ENCODE measurements at regions not wholly inside any gene's neighbourhood (a gene's known extent, or its start where the extent isn't known, plus 50 kb on each side); places are given as distances from the start of the nearest gene placed in this dataset.
"Not testable (repeated sequence)": the region's sequence is repeated elsewhere in the genome, so short reads cannot be mapped to it uniquely, and the experiment has no call there.

DNA sequence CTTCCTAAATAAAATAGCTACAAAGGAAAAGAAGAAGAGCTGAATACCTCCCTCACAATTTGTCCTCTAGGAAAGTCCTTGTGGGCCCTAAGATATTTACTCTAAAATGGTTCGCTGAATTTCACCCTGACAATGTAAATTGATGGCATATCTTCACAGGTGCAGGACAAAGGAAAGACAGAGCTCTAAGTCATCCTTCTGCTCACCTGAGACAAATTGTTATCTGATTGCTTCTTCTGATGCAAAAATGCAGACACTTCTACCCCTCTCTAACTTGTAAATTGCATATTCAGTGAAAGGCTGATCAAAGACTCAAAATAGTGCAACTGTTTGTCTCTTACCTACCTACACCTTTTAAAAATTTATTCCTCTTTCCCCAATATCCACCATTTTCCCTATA lies 747.2 kb upstream of the PRR20A start:
- no peak for FAIRE-seq
- no peak for DNase-seq (ENCODE audit: insufficient read length, low spot score)
- no peak for TF ChIP-seq POLR2AphosphoS5 (IDR thresholded peaks at IDR 0.05; ENCODE audit: low read depth, low read length)
- no peak for TF ChIP-seq PAX5 (IDR thresholded peaks at IDR 0.05; ENCODE audit: insufficient read depth, low read length, severe bottlenecking)
- no peak for TF ChIP-seq SPI1 (IDR thresholded peaks at IDR 0.05; ENCODE audit: low read depth, low read length)
- no peak for TF ChIP-seq POLR2A (IDR thresholded peaks at IDR 0.05; ENCODE audit: low read depth, low read length)
- no peak for TF ChIP-seq TAF1 (IDR thresholded peaks at IDR 0.05; ENCODE audit: low read depth, low read length)
- TF ChIP-seq POU2F2 (IDR thresholded peaks at IDR 0.05; ENCODE audit: low read depth, low read length), result no peak

DNA sequence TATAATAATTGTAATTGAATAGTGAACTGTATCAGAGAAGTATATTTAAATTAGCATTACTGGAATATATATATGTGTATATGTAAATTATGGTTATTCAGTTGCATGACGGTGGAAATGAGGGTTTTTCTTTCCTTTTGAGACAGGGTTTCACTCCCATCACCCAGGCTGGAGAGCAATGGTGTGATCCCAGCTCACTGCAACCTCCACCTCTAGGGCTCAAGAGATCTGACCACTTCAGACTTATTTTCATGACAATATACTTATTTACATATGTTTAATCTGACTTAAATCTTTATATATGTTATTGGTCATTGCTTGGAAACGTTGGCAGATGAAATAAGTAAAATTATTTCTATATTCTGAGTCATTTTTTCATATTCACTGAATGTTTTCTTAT lies 744.4 kb upstream of the PRR20A start:
- DNase-seq (ENCODE audit: insufficient read length, low spot score) (no peak), FAIRE-seq (no peak)
- TF ChIP-seq PAX5 (IDR thresholded peaks at IDR 0.05; ENCODE audit: insufficient read depth, low read length, severe bottlenecking) (no peak), POLR2A (IDR thresholded peaks at IDR 0.05; ENCODE audit: low read depth, low read length) (no peak), TAF1 (IDR thresholded peaks at IDR 0.05; ENCODE audit: low read depth, low read length) (no peak), POU2F2 (IDR thresholded peaks at IDR 0.05; ENCODE audit: low read depth, low read length) (no peak), POLR2AphosphoS5 (IDR thresholded peaks at IDR 0.05; ENCODE audit: low read depth, low read length) (no peak), SPI1 (IDR thresholded peaks at IDR 0.05; ENCODE audit: low read depth, low read length) (no peak)

DNA sequence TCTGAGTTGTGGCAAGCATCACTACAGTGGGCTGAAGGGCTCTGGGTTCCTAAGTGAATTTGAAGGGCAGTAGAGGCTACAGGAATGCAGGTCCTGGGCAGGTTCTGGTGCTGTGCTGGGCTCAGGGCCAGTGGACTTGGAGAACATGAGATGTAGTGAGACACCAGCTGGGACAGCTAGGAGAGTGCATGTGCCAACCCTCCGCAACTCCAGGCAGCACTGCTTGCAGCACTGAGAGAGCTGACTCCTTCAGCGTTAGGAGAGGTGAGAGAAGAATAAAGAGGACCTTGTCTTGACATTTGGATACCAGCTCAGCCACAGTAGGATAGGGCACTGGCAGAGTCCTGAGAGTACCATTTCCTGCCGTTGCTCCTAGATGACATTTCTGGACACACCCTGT lies 739.9 kb upstream of the PRR20A start:
- FAIRE-seq, result no peak
- DNase-seq (ENCODE audit: insufficient read length, low spot score), result no peak
- no peak for TF ChIP-seq PAX5 (IDR thresholded peaks at IDR 0.05; ENCODE audit: insufficient read depth, low read length, severe bottlenecking)
- TF ChIP-seq TAF1 (IDR thresholded peaks at IDR 0.05; ENCODE audit: low read depth, low read length), result no peak
- no peak for TF ChIP-seq SPI1 (IDR thresholded peaks at IDR 0.05; ENCODE audit: low read depth, low read length)
- no peak for TF ChIP-seq POLR2A (IDR thresholded peaks at IDR 0.05; ENCODE audit: low read depth, low read length)
- TF ChIP-seq POU2F2 (IDR thresholded peaks at IDR 0.05; ENCODE audit: low read depth, low read length), result no peak

DNA sequence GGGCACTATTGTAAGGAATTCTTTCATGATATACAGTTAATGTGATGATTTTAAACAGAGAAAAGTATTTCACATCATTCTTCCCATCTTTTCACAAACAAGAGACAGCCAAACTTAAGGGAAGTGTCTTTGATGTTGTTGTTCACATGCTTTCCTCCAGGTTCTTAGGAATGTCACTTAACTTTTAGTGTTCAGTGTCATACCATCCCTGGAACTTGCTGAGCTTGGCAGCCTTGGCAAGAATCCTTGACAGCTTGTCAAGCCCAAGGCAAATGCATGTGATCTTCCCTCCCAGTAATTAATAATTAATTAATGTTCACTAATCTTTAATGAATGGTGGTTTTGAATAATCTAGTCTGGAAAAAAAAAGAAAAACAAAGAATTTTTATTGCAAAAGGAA lies 727.9 kb upstream of the PRR20A start:
- TF ChIP-seq PAX5 (IDR thresholded peaks at IDR 0.05; ENCODE audit: insufficient read depth, low read length, severe bottlenecking) (no peak), SPI1 (IDR thresholded peaks at IDR 0.05; ENCODE audit: low read depth, low read length) (no peak), POLR2A (IDR thresholded peaks at IDR 0.05; ENCODE audit: low read depth, low read length) (no peak), POU2F2 (IDR thresholded peaks at IDR 0.05; ENCODE audit: low read depth, low read length) (no peak), TAF1 (IDR thresholded peaks at IDR 0.05; ENCODE audit: low read depth, low read length) (no peak)
- no peak for FAIRE-seq
- DNase-seq (ENCODE audit: insufficient read length, low spot score), result no peak

DNA sequence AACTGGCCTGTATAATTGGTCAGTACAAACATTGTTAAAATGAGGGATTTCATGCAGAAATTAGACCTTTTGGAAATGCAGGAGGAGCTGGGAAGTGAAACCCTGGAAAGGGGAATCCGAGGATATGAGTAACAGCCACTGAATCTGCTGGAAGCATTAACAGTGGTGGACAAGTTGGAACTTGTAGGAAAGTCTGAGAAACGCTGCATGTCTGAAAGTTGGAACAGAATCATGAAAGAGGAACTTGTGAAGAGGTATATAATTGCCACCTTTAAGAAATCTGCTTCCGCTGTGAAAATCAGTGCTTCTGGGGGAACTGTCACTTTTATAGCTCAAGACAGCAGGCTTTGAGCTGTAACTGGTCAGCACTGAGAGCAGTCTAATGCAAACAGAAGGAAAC lies 716.5 kb upstream of the PRR20A start:
- TF ChIP-seq POLR2AphosphoS5 (IDR thresholded peaks at IDR 0.05; ENCODE audit: low read depth, low read length) (no peak), SPI1 (IDR thresholded peaks at IDR 0.05; ENCODE audit: low read depth, low read length) (no peak)
- no peak for DNase-seq (ENCODE audit: insufficient read length, low spot score)
- FAIRE-seq, result no peak

DNA sequence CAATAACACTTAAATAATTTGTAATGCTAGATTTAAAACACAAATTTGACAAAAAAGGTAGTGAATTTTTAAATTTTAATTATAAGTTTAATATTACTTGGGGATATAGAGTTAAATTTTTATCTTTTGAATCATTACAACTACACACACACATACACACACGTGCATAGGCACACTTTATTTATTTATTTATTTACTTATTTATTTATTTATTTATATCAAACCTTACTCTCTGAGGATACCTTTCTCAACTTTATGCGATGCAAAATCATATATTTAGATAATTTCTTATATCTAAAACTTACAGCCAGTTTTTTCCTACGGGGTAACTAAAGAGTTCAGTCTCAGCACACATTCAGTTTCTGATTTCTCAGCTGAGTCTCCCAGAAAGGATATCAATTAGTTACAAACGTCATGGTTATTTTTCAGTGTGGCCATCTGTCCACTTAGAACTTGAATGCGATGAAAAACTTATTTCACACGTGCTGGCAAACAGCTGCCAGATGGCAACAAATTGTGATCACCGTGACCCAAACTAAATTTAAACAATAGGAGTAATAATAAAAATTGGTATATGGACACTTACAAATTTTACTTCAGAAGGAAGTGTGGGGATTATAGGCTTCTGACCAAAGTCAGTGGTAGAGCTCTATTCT lies 683.1 kb upstream of the PRR20A start:
- FAIRE-seq (no peak), DNase-seq (ENCODE audit: insufficient read length, low spot score) (no peak)
- no peak for TF ChIP-seq POU2F2 (IDR thresholded peaks at IDR 0.05; ENCODE audit: low read depth, low read length)
- TF ChIP-seq TAF1 (IDR thresholded peaks at IDR 0.05; ENCODE audit: low read depth, low read length), result no peak
- TF ChIP-seq POLR2A (IDR thresholded peaks at IDR 0.05; ENCODE audit: low read depth, low read length), result no peak
- no peak for TF ChIP-seq PAX5 (IDR thresholded peaks at IDR 0.05; ENCODE audit: insufficient read depth, low read length, severe bottlenecking)
- no peak for TF ChIP-seq POLR2AphosphoS5 (IDR thresholded peaks at IDR 0.05; ENCODE audit: low read depth, low read length)
- no peak for TF ChIP-seq SPI1 (IDR thresholded peaks at IDR 0.05; ENCODE audit: low read depth, low read length)

DNA sequence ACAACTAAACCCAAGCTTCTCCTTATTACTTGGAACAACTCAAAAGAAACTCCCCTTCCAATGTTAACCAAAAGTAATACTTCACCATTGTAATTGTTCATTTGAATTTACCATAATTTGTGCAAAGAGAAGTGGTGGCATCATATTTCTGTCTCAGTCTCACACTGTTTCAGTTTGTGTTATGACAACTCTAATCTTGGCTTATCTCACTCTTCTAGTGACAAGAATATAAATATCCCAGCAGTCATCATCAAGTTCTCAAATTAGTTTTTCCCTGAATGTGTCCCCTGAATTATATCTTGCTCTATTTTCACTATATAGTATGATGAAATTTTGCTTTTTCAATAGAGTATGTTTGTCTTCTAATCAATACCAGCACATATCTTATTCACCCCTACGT lies 681.4 kb upstream of the PRR20A start:
- FAIRE-seq, result no peak
- no peak for TF ChIP-seq POLR2A (IDR thresholded peaks at IDR 0.05; ENCODE audit: low read depth, low read length)
- no peak for TF ChIP-seq TAF1 (IDR thresholded peaks at IDR 0.05; ENCODE audit: low read depth, low read length)
- TF ChIP-seq SPI1 (IDR thresholded peaks at IDR 0.05; ENCODE audit: low read depth, low read length), result no peak
- no peak for TF ChIP-seq PAX5 (IDR thresholded peaks at IDR 0.05; ENCODE audit: insufficient read depth, low read length, severe bottlenecking)
- TF ChIP-seq POU2F2 (IDR thresholded peaks at IDR 0.05; ENCODE audit: low read depth, low read length), result no peak
- no peak for TF ChIP-seq POLR2AphosphoS5 (IDR thresholded peaks at IDR 0.05; ENCODE audit: low read depth, low read length)
- DNase-seq (ENCODE audit: insufficient read length, low spot score), result no peak

DNA sequence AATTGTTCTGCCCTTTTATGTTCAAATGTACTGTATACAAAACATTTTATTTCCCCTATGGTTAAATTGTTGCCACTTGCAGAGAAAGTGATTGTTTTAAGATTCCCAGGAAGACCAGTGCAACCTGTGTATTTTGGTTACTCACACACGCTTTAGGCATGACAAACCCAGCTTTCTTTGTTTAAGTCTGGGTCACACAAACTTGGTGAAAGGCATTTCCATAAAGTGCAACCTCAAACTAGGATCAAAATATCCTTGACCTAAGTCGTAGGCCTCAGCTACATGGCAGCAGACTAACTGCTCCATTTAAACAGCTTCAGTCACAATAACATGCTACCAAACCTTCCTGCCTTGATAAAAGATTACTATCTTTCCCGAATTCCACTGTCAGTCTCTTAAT lies 639.0 kb upstream of the PRR20A start:
- TF ChIP-seq POLR2A (IDR thresholded peaks at IDR 0.05; ENCODE audit: low read depth, low read length) (no peak), SPI1 (IDR thresholded peaks at IDR 0.05; ENCODE audit: low read depth, low read length) (no peak), POU2F2 (IDR thresholded peaks at IDR 0.05; ENCODE audit: low read depth, low read length) (no peak), TAF1 (IDR thresholded peaks at IDR 0.05; ENCODE audit: low read depth, low read length) (no peak), POLR2AphosphoS5 (IDR thresholded peaks at IDR 0.05; ENCODE audit: low read depth, low read length) (no peak), PAX5 (IDR thresholded peaks at IDR 0.05; ENCODE audit: insufficient read depth, low read length, severe bottlenecking) (no peak)
- no peak for DNase-seq (ENCODE audit: insufficient read length, low spot score)
- FAIRE-seq, result no peak

DNA sequence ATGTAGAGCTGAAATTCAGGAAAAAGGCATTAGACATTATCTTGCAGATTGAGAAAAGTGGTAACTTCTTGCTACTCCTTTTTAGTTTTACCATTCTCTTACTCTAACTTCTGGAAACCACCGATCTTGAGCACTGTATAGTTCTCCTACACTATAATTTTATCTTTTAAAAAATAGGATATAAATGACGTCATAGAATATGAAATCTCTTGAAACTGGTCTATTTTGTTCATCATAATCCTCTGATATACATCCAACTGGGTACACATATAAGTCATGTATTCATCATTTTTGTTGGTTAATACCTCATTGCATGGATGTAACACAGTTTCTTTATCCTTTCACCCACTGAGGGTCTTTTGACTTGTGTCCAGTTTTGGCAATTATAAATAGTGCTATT lies 629.9 kb upstream of the PRR20A start:
- TF ChIP-seq POLR2AphosphoS5 (IDR thresholded peaks at IDR 0.05; ENCODE audit: low read depth, low read length) (no peak), TAF1 (IDR thresholded peaks at IDR 0.05; ENCODE audit: low read depth, low read length) (no peak), POU2F2 (IDR thresholded peaks at IDR 0.05; ENCODE audit: low read depth, low read length) (no peak), SPI1 (IDR thresholded peaks at IDR 0.05; ENCODE audit: low read depth, low read length) (no peak), POLR2A (IDR thresholded peaks at IDR 0.05; ENCODE audit: low read depth, low read length) (no peak), PAX5 (IDR thresholded peaks at IDR 0.05; ENCODE audit: insufficient read depth, low read length, severe bottlenecking) (no peak)
- DNase-seq (ENCODE audit: insufficient read length, low spot score), result no peak
- FAIRE-seq, result no peak

DNA sequence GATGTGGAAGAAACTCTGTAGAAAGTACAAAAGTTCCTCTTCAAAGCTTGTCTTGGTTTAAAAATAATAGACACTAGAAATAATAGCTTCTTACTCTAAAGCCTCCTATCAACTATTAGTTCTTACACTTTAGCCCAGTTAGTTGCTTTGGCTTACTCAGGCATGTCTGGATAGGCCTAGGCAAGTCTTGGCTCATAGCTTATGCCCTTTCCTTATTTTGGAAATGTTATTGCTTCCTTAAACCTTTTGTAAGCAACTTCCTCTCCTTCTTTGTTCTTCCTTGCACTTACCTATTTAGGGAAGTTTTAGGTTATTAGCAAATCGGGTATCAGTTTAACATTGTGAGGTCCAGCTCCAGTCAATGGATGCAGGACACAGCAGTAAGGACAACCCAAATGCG lies 628.4 kb upstream of the PRR20A start:
- not testable (repeated sequence) for DNase-seq (ENCODE audit: insufficient read length, low spot score); FAIRE-seq
